IPS-NIHi7 (cell line): ENCODE measurements at regions not wholly inside any gene's neighbourhood (a gene's known extent, or its start where the extent isn't known, plus 50 kb on each side); places are given as distances from the start of the nearest gene placed in this dataset.

Experiments
- DNase-seq: peaks from one replicate; pipeline ENCODE4 v3.0.0; 2012; ENCODE audit warnings: mixed read lengths; ENCODE audit errors: extremely low spot score

DNA sequence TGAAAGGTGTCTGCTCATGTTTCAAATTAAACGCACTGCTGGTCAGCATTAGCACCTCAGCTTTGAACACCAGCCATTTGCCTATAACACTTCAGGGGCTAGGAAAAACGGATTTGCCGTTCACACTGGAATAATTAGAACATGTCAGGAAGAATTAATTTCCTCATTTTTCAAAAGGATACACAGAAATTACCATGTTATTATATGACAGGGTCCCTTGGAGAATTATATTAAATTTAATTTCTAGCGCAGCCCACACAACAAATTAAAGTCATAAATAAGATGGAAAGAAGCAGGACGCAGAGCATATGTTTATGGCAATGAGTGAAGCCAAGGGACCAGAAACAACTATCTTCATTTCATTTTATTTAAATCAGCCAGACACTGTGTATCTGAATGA lies 83.8 kb upstream of the SOX6 start:
- no peak for DNase-seq

DNA sequence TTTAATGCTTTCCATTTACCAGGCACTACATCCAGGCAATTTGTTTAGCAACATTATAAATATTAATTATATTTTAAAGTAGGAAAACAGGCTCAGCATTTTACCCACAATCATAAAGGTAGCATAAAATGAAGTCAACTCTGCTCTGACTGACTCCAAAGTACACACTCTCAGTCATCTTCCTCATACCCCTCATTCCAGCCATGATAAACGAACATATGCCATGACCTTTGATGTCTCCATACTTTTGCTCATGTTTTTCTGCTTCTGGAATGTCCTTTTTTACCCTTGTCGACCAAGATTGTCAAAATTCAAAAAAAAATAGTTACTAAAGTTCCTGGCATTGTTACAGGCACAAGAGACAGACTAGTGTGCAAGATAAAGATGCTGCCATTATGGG lies 77.7 kb upstream of the SOX6 start:
- DNase-seq: no peak

DNA sequence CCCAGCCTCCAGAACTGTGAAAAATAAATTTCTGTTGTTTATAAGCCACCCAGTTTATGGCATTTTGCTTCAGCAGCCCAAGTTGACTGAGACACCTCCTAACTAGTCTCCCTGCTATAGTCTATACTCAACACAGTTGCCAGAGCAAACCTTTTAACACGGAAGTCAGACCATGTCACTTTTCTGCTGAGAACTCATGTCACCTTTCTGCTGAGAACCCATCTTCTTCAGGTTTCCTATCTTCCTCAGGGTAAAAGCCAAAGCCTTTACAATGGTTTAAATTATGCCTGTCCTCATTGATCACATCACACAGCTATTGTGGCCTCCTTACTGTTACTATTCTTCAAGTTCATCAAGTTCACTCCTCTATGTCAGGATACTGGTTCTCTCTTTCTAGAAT lies 74.3 kb upstream of the SOX6 start:
- DNase-seq: no peak

DNA sequence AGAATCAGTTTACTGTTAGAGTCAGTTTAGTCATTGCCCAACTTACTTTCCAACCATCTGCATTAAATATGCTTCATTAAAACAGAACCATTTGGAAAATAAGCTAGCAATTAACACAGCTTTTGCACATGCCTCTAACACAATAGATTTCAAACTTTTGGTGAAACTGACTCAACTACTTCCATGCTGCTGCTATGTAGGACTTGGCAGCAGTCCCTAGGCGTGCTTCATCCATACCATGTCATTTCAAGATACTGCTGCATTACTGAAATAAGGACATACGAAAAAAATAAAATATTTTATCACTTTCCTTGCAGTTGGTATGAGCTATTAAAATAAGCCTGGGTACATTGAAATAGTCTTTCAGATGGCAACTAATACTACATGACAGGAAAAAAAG lies 65.5 kb upstream of the SOX6 start:
- no peak for DNase-seq

DNA sequence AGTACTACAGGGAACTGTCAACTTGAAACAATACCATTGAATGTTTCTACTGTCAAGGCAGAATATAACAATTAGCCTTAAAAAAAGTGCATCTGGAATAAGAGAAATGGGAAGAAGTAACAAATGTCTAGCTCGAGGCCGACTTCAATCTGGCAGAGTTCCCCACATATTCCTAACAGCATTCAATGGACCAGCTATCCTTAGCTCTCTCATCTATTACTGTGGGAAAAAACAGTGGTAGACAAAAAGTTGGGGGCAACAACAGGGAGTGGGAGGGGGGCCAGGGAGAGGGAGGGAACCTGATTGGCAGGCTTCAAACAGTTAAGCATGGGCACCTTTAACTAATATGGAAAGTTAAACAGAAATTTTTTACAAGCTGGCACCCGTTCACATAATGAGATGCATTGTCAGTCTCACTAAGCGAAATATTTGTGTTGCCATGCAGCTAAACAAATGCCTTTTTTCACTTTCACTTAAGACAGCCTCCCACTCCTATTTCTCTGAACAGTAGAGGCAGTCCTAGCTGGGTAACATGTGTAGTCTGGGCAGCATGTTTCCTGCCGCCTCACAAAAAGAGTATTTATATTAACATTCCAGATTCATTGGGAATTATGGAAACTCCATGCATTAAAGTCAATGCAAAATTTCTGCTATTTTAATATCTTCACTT lies 62.2 kb upstream of the SOX6 start:
- no peak for DNase-seq

DNA sequence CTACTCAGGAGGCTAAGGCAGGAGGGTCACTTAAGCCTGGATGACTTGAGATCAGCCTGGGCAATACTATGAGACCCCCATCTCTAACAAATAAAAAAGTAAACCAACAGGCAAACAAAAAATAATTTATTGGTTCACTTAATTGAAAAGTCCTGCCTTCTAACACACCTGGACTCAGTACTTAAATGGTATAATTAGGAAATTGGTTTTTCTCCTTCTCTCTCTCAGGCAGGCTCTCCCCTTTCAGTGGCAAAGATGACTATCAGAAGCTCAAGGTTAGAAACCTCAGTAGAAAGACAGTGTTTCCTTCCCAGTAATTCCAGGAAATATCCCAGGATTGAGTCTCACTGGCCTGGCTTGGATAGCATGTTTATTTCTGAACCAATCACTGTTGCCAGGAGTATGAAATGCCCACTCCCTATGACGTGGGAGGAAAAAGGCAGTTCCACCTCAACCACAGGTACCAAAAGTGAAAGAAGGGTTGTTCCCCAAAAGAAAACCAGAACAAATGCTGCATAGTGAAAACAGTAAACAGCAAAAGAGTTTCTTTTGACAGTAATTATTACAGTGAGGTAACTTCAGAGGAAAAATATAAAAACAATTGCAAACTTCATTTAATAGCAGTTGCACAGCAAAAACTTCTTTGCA lies 56.3 kb upstream of the SOX6 start:
- no peak for DNase-seq

DNA sequence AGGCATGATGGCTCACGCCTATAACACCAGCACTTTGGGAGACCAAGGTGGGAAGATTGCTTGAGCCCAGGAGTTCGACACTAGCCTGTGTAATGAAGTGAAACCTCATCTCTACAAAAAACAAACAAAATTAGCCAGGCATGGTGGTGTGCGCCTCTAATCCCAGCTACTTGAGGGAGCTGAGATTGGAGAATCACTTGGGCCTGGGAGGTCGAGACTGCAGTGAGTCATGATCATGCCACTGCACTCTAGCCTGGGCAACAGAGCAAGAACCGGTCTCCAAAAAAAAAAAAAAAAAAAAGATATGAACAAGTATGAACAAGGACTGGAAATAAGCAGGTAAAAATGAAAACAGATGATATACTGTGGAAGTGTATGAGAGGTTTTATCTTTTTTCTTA lies 54.1 kb upstream of the SOX6 start:
- DNase-seq: no peak

DNA sequence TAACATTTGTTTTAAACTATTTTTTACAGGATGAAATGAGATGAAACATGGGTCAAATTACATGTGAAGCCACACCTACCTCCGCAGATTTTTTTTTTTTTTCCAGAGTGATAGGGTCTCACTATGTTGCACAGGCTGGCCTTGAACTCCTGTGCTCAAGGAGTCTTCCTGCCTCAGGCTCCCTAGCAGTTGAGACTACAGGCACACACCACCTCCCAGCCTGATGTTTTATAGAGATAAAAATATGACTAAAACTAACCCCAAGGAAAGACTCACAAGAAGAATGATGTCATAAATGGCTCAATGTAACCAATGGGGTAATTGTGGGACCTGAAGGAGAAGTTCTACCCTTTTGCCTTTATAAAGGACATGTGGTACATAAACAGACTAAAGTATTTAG lies 52.3 kb upstream of the SOX6 start:
- DNase-seq: no peak

DNA sequence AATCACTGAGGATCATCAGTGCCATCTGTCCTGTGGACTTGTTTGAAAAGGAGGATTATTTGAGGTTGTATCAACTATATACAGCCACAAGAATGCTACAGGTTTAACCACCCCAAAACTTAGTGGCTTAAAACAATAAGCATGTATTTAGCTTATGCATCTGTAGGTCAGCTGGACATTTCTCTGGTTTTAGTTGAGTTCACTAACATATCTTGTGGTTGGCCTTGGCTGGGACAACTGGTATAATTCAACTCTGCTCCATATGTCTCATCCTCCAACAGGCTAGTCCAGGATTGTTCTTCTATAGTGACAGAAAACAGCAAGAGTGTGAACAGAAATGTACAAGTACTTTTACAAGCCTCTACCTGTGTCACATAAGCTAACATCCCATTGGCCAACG lies 49.9 kb upstream of the SOX6 start:
- DNase-seq: no peak
